GM13976 (cell line): ENCODE measurements at regions not wholly inside any gene's neighbourhood (a gene's known extent, or its start where the extent isn't known, plus 50 kb on each side); places are given as distances from the start of the nearest gene placed in this dataset.

ENCODE experiments used
- DNase-seq: peaks from one replicate; pipeline ENCODE4 v3.0.0; 2012; ENCODE audit warnings: low spot score
- in situ Hi-C: fragments of 300-500 bp; cut with MboI; formaldehyde crosslinking; loops from one replicate; pipeline ENCODE4 v1.12.0; 2022; ENCODE audit warnings: low sequenced_read_pairs, mixed read lengths, inconsistent platforms; ENCODE audit not compliant: unreplicated experiment
- TF ChIP-seq, protein P1 (sequence below): IDR thresholded peaks from 2 replicates; pipeline ENCODE4 v1.5.1; 2012; ENCODE audit warnings: borderline replicate concordance, mild to moderate bottlenecking; ENCODE audit not compliant: insufficient read depth; ENCODE audit errors: extremely low read depth, missing control alignments, control extremely low read depth

DNA sequence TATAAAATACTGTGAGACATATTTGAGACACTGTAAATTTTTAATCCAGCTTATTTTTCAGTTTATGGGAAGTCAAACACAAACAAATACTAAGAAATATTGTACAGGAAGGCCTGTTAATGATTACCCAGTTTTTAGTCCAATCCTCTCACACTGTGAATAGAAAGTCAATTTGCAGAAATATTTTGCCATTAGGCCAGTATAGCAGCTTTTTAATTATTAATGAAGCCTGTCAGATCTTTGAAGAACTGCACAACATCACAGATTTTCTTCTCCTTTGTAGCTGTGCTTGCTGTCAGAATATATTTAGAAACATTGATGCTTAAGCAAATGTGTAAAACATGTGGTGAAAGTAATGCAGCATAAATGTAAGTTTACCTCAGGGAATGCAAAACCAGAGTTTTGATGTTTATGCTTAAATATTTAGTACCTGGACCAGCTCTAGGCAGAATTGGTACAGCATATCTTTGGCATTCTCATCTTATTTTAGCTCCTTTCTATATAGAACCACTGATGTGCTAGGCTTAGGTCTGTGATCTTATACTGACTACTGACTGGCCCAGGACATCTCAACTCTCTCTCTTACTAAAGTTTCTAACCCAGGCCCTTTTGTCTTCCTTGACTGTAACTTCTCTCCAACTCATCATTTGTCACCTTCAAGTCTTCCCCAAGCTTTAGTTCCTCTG is 230.8 kb upstream of the NAV3 start:
- DNase-seq = no peak
- in situ Hi-C loops = no loop called here
- TF ChIP-seq, protein P1, sequence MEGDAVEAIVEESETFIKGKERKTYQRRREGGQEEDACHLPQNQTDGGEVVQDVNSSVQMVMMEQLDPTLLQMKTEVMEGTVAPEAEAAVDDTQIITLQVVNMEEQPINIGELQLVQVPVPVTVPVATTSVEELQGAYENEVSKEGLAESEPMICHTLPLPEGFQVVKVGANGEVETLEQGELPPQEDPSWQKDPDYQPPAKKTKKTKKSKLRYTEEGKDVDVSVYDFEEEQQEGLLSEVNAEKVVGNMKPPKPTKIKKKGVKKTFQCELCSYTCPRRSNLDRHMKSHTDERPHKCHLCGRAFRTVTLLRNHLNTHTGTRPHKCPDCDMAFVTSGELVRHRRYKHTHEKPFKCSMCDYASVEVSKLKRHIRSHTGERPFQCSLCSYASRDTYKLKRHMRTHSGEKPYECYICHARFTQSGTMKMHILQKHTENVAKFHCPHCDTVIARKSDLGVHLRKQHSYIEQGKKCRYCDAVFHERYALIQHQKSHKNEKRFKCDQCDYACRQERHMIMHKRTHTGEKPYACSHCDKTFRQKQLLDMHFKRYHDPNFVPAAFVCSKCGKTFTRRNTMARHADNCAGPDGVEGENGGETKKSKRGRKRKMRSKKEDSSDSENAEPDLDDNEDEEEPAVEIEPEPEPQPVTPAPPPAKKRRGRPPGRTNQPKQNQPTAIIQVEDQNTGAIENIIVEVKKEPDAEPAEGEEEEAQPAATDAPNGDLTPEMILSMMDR = no peak

DNA sequence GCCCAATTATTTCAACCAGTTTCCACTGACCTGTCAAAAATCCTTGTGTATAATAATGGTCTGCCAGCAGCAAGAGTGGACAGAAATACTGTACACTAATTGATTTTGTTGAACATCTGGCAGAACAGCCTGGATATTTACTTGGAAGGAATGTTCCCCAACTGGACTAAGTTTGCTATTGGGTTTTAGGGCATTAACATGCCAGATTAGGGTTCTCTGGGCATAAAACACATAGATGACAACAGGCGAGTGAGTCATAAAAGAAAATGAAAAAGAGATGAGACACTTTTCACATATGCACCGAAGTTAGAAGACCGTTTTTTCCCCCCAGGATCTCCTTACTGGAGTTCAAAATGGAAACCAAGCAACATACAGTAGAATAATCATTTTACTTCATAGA is 236.3 kb upstream of the NAV3 start:
- TF ChIP-seq, protein P1 = no peak
- DNase-seq = no peak
- in situ Hi-C loops = no loop called here

DNA sequence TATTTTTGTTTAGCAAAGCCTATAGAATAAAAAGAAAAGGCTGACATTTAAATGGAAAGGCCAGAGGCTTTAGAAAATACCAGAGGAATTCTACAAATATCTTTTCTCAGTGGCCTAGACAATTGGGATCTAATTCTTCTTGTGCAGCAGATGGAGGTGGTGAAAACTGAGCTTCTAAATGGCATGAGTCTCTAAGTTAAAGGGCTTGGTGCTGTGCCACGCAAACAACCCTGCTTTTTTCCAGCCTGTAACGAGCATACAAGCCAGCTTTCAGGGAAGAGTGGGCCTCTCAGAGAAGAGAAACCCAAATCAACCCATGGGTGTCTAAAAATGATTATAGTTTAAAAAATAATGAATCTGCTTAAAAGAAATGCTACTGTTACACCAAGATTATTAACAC is 237.9 kb upstream of the NAV3 start:
- TF ChIP-seq, protein P1 = no peak
- DNase-seq = no peak
- in situ Hi-C loops = no loop called here

DNA sequence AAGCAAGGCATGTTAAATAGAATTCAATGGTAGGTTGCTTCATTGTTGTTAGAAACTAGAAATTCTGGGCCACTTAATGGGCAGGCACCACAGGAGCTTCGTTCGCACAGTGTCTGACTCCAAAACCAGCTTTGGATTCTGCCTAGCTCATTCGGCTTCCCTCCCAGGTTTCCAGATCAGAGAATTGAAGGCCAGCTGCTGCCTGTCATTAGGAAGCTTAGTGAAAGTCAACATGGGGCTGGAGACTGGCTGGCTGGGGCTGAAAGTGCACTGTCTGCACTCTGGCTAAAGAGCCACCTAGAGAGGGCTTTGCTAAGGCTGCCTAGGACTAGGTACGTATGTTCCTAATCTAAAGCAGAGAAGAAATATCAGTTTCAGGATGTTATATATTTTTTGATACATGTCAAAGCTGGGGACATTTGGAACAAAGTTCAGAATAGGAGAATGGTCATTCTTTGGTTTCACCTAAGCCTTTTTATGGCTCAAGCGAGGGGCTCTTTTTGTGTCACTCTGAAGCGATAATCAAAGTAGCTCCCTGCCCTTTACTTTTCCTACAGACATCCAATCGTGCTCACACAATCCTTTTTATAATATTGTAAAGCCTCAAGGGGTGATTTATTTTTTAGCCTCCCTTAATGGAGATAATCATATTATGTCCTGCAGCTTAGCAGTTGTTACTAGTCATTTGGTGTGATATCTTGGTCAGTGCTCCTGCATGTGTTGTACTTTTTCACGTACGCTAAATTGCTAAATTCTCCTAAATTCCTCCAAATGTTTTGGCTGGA is 238.5 kb upstream of the NAV3 start:
- DNase-seq = no peak
- TF ChIP-seq, protein P1 = no peak
- in situ Hi-C loops = no loop called here

DNA sequence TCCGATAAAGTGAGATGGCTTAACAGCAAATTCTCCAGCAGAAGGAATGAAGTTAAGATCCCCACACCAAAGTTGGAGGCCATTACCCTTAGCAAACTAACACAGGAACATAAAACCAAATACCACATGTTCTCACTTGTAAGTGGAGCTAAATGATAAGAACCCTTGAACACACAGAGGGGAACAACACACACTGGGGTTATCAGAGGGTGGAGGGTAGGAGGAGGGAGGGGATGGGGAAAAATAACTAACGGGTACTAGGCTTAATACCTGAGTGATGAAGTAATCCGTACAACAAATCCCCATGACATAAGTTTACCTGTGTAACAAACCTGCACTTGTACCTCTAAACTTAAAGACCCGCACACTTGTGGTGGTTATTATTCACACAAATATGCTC is 240.4 kb upstream of the NAV3 start:
- DNase-seq = no peak
- in situ Hi-C loops = no loop called here
- TF ChIP-seq, protein P1 = no peak

GRCh38 chr12:77584860-77585259 is 245.8 kb upstream of the NAV3 start:
- in situ Hi-C loops = no loop called here
- DNase-seq = no peak
- TF ChIP-seq, protein P1 = no peak
